ENCODE measurements at regions not wholly inside any gene's neighbourhood (a gene's known extent, or its start where the extent isn't known, plus 50 kb on each side); places are given as distances from the start of the nearest gene placed in this dataset.
"Not testable (repeated sequence)": the region's sequence is repeated elsewhere in the genome, so short reads cannot be mapped to it uniquely, and the experiment has no call there.

- no peaks in the 10 kb centered on the region for H3K9me3 ChIP-seq
- no peak for TF ChIP-seq POLR2A (IDR thresholded peaks at IDR 0.05)
- no peaks in the 10 kb centered on the region for H3K36me3 ChIP-seq
- no peaks in the 10 kb centered on the region for H3K27me3 ChIP-seq
- DNase-seq, result no peak
- peak overlapping the region in 1 of 5 donors; percentile 39 for H3K27ac ChIP-seq
- no peaks in the 10 kb centered on the region for H3K4me1 ChIP-seq
- WGBS, 5 donors, result 91 to 95% (median 95%) methylated on average over 3 of the region's 3 CpGs
- intact Hi-C loops (cut with DNase I; ENCODE audit: low total_unique reads), result no loop called here
- H3K4me3 ChIP-seq, result no peak overlapping the region
These were observed 140.8 kb upstream of the PGRMC2 start for GRCh38 chr4:128428397-128428796.

- Histone ChIP-seq H3K4me3 (no peak overlapping the region), H3K36me3 (no peaks in the 10 kb centered on the region), H3K9me3 (no peaks in the 10 kb centered on the region), H3K27me3 (no peaks in the 10 kb centered on the region), H3K4me1 (no peaks in the 10 kb centered on the region), H3K27ac (peak overlapping the region in 1 of 5 donors; percentile 39)
- intact Hi-C loops (cut with DNase I; ENCODE audit: low total_unique reads), result no loop called here
- DNase-seq, result peak; percentile 36 to 49
- TF ChIP-seq, protein P1, sequence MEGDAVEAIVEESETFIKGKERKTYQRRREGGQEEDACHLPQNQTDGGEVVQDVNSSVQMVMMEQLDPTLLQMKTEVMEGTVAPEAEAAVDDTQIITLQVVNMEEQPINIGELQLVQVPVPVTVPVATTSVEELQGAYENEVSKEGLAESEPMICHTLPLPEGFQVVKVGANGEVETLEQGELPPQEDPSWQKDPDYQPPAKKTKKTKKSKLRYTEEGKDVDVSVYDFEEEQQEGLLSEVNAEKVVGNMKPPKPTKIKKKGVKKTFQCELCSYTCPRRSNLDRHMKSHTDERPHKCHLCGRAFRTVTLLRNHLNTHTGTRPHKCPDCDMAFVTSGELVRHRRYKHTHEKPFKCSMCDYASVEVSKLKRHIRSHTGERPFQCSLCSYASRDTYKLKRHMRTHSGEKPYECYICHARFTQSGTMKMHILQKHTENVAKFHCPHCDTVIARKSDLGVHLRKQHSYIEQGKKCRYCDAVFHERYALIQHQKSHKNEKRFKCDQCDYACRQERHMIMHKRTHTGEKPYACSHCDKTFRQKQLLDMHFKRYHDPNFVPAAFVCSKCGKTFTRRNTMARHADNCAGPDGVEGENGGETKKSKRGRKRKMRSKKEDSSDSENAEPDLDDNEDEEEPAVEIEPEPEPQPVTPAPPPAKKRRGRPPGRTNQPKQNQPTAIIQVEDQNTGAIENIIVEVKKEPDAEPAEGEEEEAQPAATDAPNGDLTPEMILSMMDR (IDR thresholded peaks at IDR 0.05), result peak in 3 of 7 experiments; percentile 15 to 37 (median 20)
- TF ChIP-seq EP300 (IDR thresholded peaks at IDR 0.05) (no peak), POLR2AphosphoS5 (IDR thresholded peaks at IDR 0.05) (peak in 1 of 3 donors; percentile 55), POLR2A (IDR thresholded peaks at IDR 0.05) (no peak)
- WGBS, 5 donors, result 38 to 55% (median 43%) methylated on average over 5 of the region's 5 CpGs
These were observed 140.3 kb upstream of the PGRMC2 start for GRCh38 chr4:128427832-128428366.

GRCh38 chr4:128424527-128425497 is 137.2 kb upstream of the PGRMC2 start:
- Histone ChIP-seq H3K9me3 (no peaks in the 10 kb centered on the region), H3K36me3 (no peaks in the 10 kb centered on the region), H3K4me3 (no peak overlapping the region), H3K4me1 (no peaks in the 10 kb centered on the region), H3K27me3 (no peaks in the 10 kb centered on the region), H3K27ac (peak overlapping the region in 3 of 5 donors; percentile 32 to 39 (median 34))
- WGBS, 5 donors, result 47 to 52% (median 51%) methylated on average over 4 of the region's 4 CpGs
- intact Hi-C loops (cut with DNase I; ENCODE audit: low total_unique reads), result no loop called here
- no peak for TF ChIP-seq EP300 (IDR thresholded peaks at IDR 0.05)
- TF ChIP-seq POLR2AphosphoS5 (IDR thresholded peaks at IDR 0.05), result peak in 2 of 3 donors; percentile 8 to 14
- DNase-seq, result no peak

GRCh38 chr4:128422296-128422695 is 134.7 kb upstream of the PGRMC2 start:
- H3K36me3 ChIP-seq; DNase-seq; H3K4me3 ChIP-seq; H3K27me3 ChIP-seq; H3K4me1 ChIP-seq; H3K9me3 ChIP-seq; H3K27ac ChIP-seq; intact Hi-C loops (cut with DNase I; ENCODE audit: low total_unique reads): not testable (repeated sequence)
- WGBS, 5 donors, result 73 to 87% (median 84%) methylated on average over 5 of the region's 5 CpGs

DNA sequence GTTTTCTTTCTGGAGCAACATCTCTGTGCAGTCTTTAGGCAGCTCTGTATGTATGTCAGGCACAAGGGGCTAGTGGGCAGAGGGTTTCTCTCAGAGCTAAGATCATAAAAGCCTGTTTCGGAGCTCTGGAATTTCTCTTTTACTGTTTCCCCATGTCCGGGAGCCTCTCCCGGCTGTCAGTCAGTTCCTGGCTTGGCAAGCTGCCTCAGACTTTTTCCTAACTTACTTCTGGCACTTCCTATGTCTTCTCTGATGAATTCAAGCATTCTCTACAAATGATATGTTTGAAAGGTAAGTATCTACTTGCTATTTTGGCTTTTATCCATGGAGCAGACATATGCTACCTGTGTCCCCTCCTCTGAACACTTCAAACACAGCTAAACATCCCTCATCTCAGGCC is 129.3 kb upstream of the PGRMC2 start:
- no peaks in the 10 kb centered on the region for H3K4me1 ChIP-seq
- no peak for DNase-seq
- intact Hi-C loops (cut with DNase I; ENCODE audit: low total_unique reads), result no loop called here
- 59 to 88% (median 68%) methylated on average over 3 of the region's 3 CpGs for WGBS, 5 donors
- TF ChIP-seq POLR2A (IDR thresholded peaks at IDR 0.05), result no peak
- TF ChIP-seq, protein P1 (IDR thresholded peaks at IDR 0.05), result no peak
- TF ChIP-seq POLR2AphosphoS5 (IDR thresholded peaks at IDR 0.05), result no peak
- no peak for TF ChIP-seq EP300 (IDR thresholded peaks at IDR 0.05)
- no peak overlapping the region for H3K4me3 ChIP-seq
- H3K27me3 ChIP-seq, result no peaks in the 10 kb centered on the region
- H3K27ac ChIP-seq, result no peak overlapping the region
- no peaks in the 10 kb centered on the region for H3K9me3 ChIP-seq
- H3K36me3 ChIP-seq, result no peaks in the 10 kb centered on the region
